ENCODE measurements at regions not wholly inside any gene's neighbourhood (a gene's known extent, or its start where the extent isn't known, plus 50 kb on each side); places are given as distances from the start of the nearest gene placed in this dataset.

GRCh38 chr5:155167736-155168135 lies 154.2 kb downstream of the KIF4B start:
- Histone ChIP-seq H3K27me3 (replicated peaks; ENCODE audit: control insufficient read depth, insufficient read depth, low read length) (no peaks in the 10 kb centered on the region), H3K36me3 (ENCODE audit: control insufficient read depth, insufficient read depth, low read length) (no peaks in the 10 kb centered on the region), H3K4me3 (replicated peaks; ENCODE audit: low read depth, low read length) (no peak overlapping the region)
- no peak for TF ChIP-seq CTCF (IDR thresholded peaks at IDR 0.05; ENCODE audit: insufficient read depth, low read length, poor library complexity, severe bottlenecking)
- DNase-seq (ENCODE audit: extremely low read depth, insufficient read length) = no peak

- TF ChIP-seq CTCF (IDR thresholded peaks at IDR 0.05; ENCODE audit: insufficient read depth, low read length, poor library complexity, severe bottlenecking) = no peak
- DNase-seq (ENCODE audit: extremely low read depth, insufficient read length) = no peak
These were observed 168.0 kb downstream of the KIF4B start for GRCh38 chr5:155181542-155181941.

GRCh38 chr5:155189476-155189875 lies 175.9 kb downstream of the KIF4B start:
- no peak for DNase-seq (ENCODE audit: extremely low read depth, insufficient read length)
- TF ChIP-seq CTCF (IDR thresholded peaks at IDR 0.05; ENCODE audit: insufficient read depth, low read length, poor library complexity, severe bottlenecking) = no peak
- no peaks in the 10 kb centered on the region for H3K27me3 ChIP-seq (replicated peaks; ENCODE audit: control insufficient read depth, insufficient read depth, low read length)
- H3K4me3 ChIP-seq (replicated peaks; ENCODE audit: low read depth, low read length) = no peak overlapping the region
- H3K36me3 ChIP-seq (ENCODE audit: control insufficient read depth, insufficient read depth, low read length) = no peaks in the 10 kb centered on the region

More at GRCh38 chr5:155181542-155181941, 168.0 kb downstream of the KIF4B start:
- H3K4me3 ChIP-seq (replicated peaks; ENCODE audit: low read depth, low read length) = no peak overlapping the region
- H3K27me3 ChIP-seq (replicated peaks; ENCODE audit: control insufficient read depth, insufficient read depth, low read length) = no peaks in the 10 kb centered on the region
- no peaks in the 10 kb centered on the region for H3K36me3 ChIP-seq (ENCODE audit: control insufficient read depth, insufficient read depth, low read length)

- no peaks in the 10 kb centered on the region for H3K36me3 ChIP-seq (ENCODE audit: control insufficient read depth, insufficient read depth, low read length)
- DNase-seq (ENCODE audit: extremely low read depth, insufficient read length) = no peak
- H3K27me3 ChIP-seq (replicated peaks; ENCODE audit: control insufficient read depth, insufficient read depth, low read length) = no peaks in the 10 kb centered on the region
- H3K4me3 ChIP-seq (replicated peaks; ENCODE audit: low read depth, low read length) = no peak overlapping the region
- no peak for TF ChIP-seq CTCF (IDR thresholded peaks at IDR 0.05; ENCODE audit: insufficient read depth, low read length, poor library complexity, severe bottlenecking)
These were observed 176.4 kb downstream of the KIF4B start for GRCh38 chr5:155189981-155190380.

- no peak overlapping the region for H3K4me3 ChIP-seq (replicated peaks; ENCODE audit: low read depth, low read length)
- TF ChIP-seq CTCF (IDR thresholded peaks at IDR 0.05; ENCODE audit: insufficient read depth, low read length, poor library complexity, severe bottlenecking) = no peak
- H3K27me3 ChIP-seq (replicated peaks; ENCODE audit: control insufficient read depth, insufficient read depth, low read length) = no peaks in the 10 kb centered on the region
- no peak for DNase-seq (ENCODE audit: extremely low read depth, insufficient read length)
- H3K36me3 ChIP-seq (ENCODE audit: control insufficient read depth, insufficient read depth, low read length) = no peaks in the 10 kb centered on the region
These were observed 179.5 kb downstream of the KIF4B start for GRCh38 chr5:155193029-155193428.

- Histone ChIP-seq H3K27me3 (replicated peaks; ENCODE audit: control insufficient read depth, insufficient read depth, low read length) (no peaks in the 10 kb centered on the region), H3K4me3 (replicated peaks; ENCODE audit: low read depth, low read length) (no peak overlapping the region), H3K36me3 (ENCODE audit: control insufficient read depth, insufficient read depth, low read length) (no peaks in the 10 kb centered on the region)
- DNase-seq (ENCODE audit: extremely low read depth, insufficient read length) = no peak
- no peak for TF ChIP-seq CTCF (IDR thresholded peaks at IDR 0.05; ENCODE audit: insufficient read depth, low read length, poor library complexity, severe bottlenecking)
These were observed 180.0 kb downstream of the KIF4B start for GRCh38 chr5:155193483-155194107.

Data from GM06990 (cell line).